ENCODE measurements at regions not wholly inside any gene's neighbourhood (a gene's known extent, or its start where the extent isn't known, plus 50 kb on each side); places are given as distances from the start of the nearest gene placed in this dataset.
"Not testable (repeated sequence)": the region's sequence is repeated elsewhere in the genome, so short reads cannot be mapped to it uniquely, and the experiment has no call there.

GRCh38 chr4:94068753-94069719 lies 138.6 kb upstream of the SMARCAD1 start:
- no peaks in the 10 kb centered on the region for H3K79me1 ChIP-seq (ENCODE audit: low read depth, low read length)
- DNase-seq (ENCODE audit: low spot score), result no peak
- H3K36me3 ChIP-seq (replicated peaks in 1 of 2; ENCODE audit: control insufficient read depth in 2 of 2, insufficient read depth in 2 of 2, low read length in 2 of 2), result no peaks in the 10 kb centered on the region
- H3K4ac ChIP-seq (ENCODE audit: low read length), result no peak overlapping the region
- no peak overlapping the region for H2AK5ac ChIP-seq (ENCODE audit: low read depth, low read length)
- H3K4me2 ChIP-seq (ENCODE audit: insufficient read depth, low read length, poor library complexity, severe bottlenecking), result no peak overlapping the region
- no peak overlapping the region for H2BK120ac ChIP-seq (ENCODE audit: low read depth, low read length)
- H4K91ac ChIP-seq (ENCODE audit: low read depth, low read length, poor library complexity), result no peak overlapping the region
- H4K8ac ChIP-seq (ENCODE audit: low read depth, low read length), result no peak overlapping the region
- no peak overlapping the region for H2BK15ac ChIP-seq (ENCODE audit: low read length)
- no peak overlapping the region for H2BK5ac ChIP-seq (ENCODE audit: low read length)
- H3K4me1 ChIP-seq (ENCODE audit: control insufficient read depth in 2 of 2, insufficient read depth in 1 of 2, low read depth in 1 of 2, low read length in 2 of 2), result peaks cover 0 to 8% of the 10 kb centered on the region in 2 donors
- no peak overlapping the region for H3K27ac ChIP-seq (replicated peaks; ENCODE audit: low read length)
- no peaks in the 10 kb centered on the region for H3K9me3 ChIP-seq (replicated peaks in 1 of 2; ENCODE audit: control insufficient read depth in 2 of 2, insufficient read depth in 1 of 2, low read depth in 1 of 2, low read length in 2 of 2)
- H3K23ac ChIP-seq (ENCODE audit: low read depth, low read length, poor library complexity), result no peak overlapping the region
- no peak overlapping the region for H3K9ac ChIP-seq (ENCODE audit: low read depth, low read length, poor library complexity)
- no peak overlapping the region for H3K14ac ChIP-seq (ENCODE audit: low read length)
- no CpG with 5 or more reads among the region's 8 CpGs for WGBS, 2 donors (ENCODE audit: extremely low coverage in 2 of 2, insufficient read length in 2 of 2, insufficient replicate concordance in 1 of 2)
- no peak overlapping the region for H3K4me3 ChIP-seq (ENCODE audit: low read length in 2 of 2)
- H3K27me3 ChIP-seq (ENCODE audit: control insufficient read depth in 3 of 3, insufficient read depth in 3 of 3, low read depth in 1 of 3, low read length in 3 of 3), result no peaks in the 10 kb centered on the region
- no peak overlapping the region for H2BK12ac ChIP-seq (ENCODE audit: low read length)
- H2AFZ ChIP-seq (ENCODE audit: low read length), result peak overlapping the region; percentile 12
- H3K18ac ChIP-seq (ENCODE audit: low read length), result no peak overlapping the region

GRCh38 chr4:94076498-94076897 lies 131.2 kb upstream of the SMARCAD1 start:
- H3K4me3 ChIP-seq (ENCODE audit: low read length in 2 of 2), result no peak overlapping the region
- no peak overlapping the region for H2BK120ac ChIP-seq (ENCODE audit: low read depth, low read length)
- no peak overlapping the region for H3K9ac ChIP-seq (ENCODE audit: low read depth, low read length, poor library complexity)
- no peak overlapping the region for H3K4ac ChIP-seq (ENCODE audit: low read length)
- no peak overlapping the region for H3K18ac ChIP-seq (ENCODE audit: low read length)
- no peak overlapping the region for H2BK12ac ChIP-seq (ENCODE audit: low read length)
- no peak overlapping the region for H3K14ac ChIP-seq (ENCODE audit: low read length)
- H3K4me2 ChIP-seq (ENCODE audit: insufficient read depth, low read length, poor library complexity, severe bottlenecking), result no peak overlapping the region
- no peaks in the 10 kb centered on the region for H3K36me3 ChIP-seq (replicated peaks in 1 of 2; ENCODE audit: control insufficient read depth in 2 of 2, insufficient read depth in 2 of 2, low read length in 2 of 2)
- no peak overlapping the region for H4K91ac ChIP-seq (ENCODE audit: low read depth, low read length, poor library complexity)
- H3K27me3 ChIP-seq (ENCODE audit: control insufficient read depth in 3 of 3, insufficient read depth in 3 of 3, low read depth in 1 of 3, low read length in 3 of 3), result no peaks in the 10 kb centered on the region
- H2BK15ac ChIP-seq (ENCODE audit: low read length), result no peak overlapping the region
- no peak overlapping the region for H2AFZ ChIP-seq (ENCODE audit: low read length)
- WGBS, 2 donors (ENCODE audit: extremely low coverage in 2 of 2, insufficient read length in 2 of 2, insufficient replicate concordance in 1 of 2), result no CpG with 5 or more reads among the region's 1 CpG
- no peak overlapping the region for H4K8ac ChIP-seq (ENCODE audit: low read depth, low read length)
- no peak overlapping the region for H2AK5ac ChIP-seq (ENCODE audit: low read depth, low read length)
- H3K79me1 ChIP-seq (ENCODE audit: low read depth, low read length), result no peaks in the 10 kb centered on the region
- no peak overlapping the region for H2BK5ac ChIP-seq (ENCODE audit: low read length)
- no peaks in the 10 kb centered on the region for H3K4me1 ChIP-seq (ENCODE audit: control insufficient read depth in 2 of 2, insufficient read depth in 1 of 2, low read depth in 1 of 2, low read length in 2 of 2)
- no peak overlapping the region for H3K27ac ChIP-seq (replicated peaks; ENCODE audit: low read length)
- H3K9me3 ChIP-seq (replicated peaks in 1 of 2; ENCODE audit: control insufficient read depth in 2 of 2, insufficient read depth in 1 of 2, low read depth in 1 of 2, low read length in 2 of 2), result peaks cover 0 to 1% of the 10 kb centered on the region in 2 donors
- no peak overlapping the region for H3K23ac ChIP-seq (ENCODE audit: low read depth, low read length, poor library complexity)
- no peak for DNase-seq (ENCODE audit: low spot score)

GRCh38 chr4:94084155-94084554 lies 123.5 kb upstream of the SMARCAD1 start:
- DNase-seq (ENCODE audit: low spot score), result no peak
- Histone ChIP-seq H3K18ac (ENCODE audit: low read length) (no peak overlapping the region), H4K8ac (ENCODE audit: low read depth, low read length) (no peak overlapping the region), H3K4ac (ENCODE audit: low read length) (no peak overlapping the region), H2BK12ac (ENCODE audit: low read length) (no peak overlapping the region), H3K36me3 (replicated peaks in 1 of 2; ENCODE audit: control insufficient read depth in 2 of 2, insufficient read depth in 2 of 2, low read length in 2 of 2) (no peaks in the 10 kb centered on the region), H3K14ac (ENCODE audit: low read length) (no peak overlapping the region), H2AFZ (ENCODE audit: low read length) (no peak overlapping the region), H2BK15ac (ENCODE audit: low read length) (no peak overlapping the region), H3K27me3 (ENCODE audit: control insufficient read depth in 3 of 3, insufficient read depth in 3 of 3, low read depth in 1 of 3, low read length in 3 of 3) (no peaks in the 10 kb centered on the region), H4K91ac (ENCODE audit: low read depth, low read length, poor library complexity) (no peak overlapping the region), H3K4me2 (ENCODE audit: insufficient read depth, low read length, poor library complexity, severe bottlenecking) (no peak overlapping the region), H2BK5ac (ENCODE audit: low read length) (no peak overlapping the region), H2AK5ac (ENCODE audit: low read depth, low read length) (no peak overlapping the region), H3K9ac (ENCODE audit: low read depth, low read length, poor library complexity) (no peak overlapping the region), H2BK120ac (ENCODE audit: low read depth, low read length) (no peak overlapping the region), H3K27ac (replicated peaks; ENCODE audit: low read length) (no peak overlapping the region), H3K79me1 (ENCODE audit: low read depth, low read length) (no peaks in the 10 kb centered on the region), H3K4me1 (ENCODE audit: control insufficient read depth in 2 of 2, insufficient read depth in 1 of 2, low read depth in 1 of 2, low read length in 2 of 2) (no peaks in the 10 kb centered on the region), H3K4me3 (ENCODE audit: low read length in 2 of 2) (no peak overlapping the region), H3K9me3 (replicated peaks in 1 of 2; ENCODE audit: control insufficient read depth in 2 of 2, insufficient read depth in 1 of 2, low read depth in 1 of 2, low read length in 2 of 2) (peaks cover 0 to 1% of the 10 kb centered on the region in 2 donors), H3K23ac (ENCODE audit: low read depth, low read length, poor library complexity) (no peak overlapping the region)
- WGBS, 2 donors (ENCODE audit: extremely low coverage in 2 of 2, insufficient read length in 2 of 2, insufficient replicate concordance in 1 of 2), result no CpG with 5 or more reads among the region's 3 CpGs

- not testable (repeated sequence) for H2BK15ac ChIP-seq (ENCODE audit: low read length); H3K36me3 ChIP-seq (replicated peaks in 1 of 2; ENCODE audit: control insufficient read depth in 2 of 2, insufficient read depth in 2 of 2, low read length in 2 of 2); H2AK5ac ChIP-seq (ENCODE audit: low read depth, low read length); DNase-seq (ENCODE audit: low spot score); H3K9me3 ChIP-seq (replicated peaks in 1 of 2; ENCODE audit: control insufficient read depth in 2 of 2, insufficient read depth in 1 of 2, low read depth in 1 of 2, low read length in 2 of 2); H3K4me3 ChIP-seq (ENCODE audit: low read length in 2 of 2); H4K91ac ChIP-seq (ENCODE audit: low read depth, low read length, poor library complexity); H2BK5ac ChIP-seq (ENCODE audit: low read length); H3K79me1 ChIP-seq (ENCODE audit: low read depth, low read length); H3K23ac ChIP-seq (ENCODE audit: low read depth, low read length, poor library complexity); H3K4ac ChIP-seq (ENCODE audit: low read length); H2AFZ ChIP-seq (ENCODE audit: low read length); H4K8ac ChIP-seq (ENCODE audit: low read depth, low read length); H2BK12ac ChIP-seq (ENCODE audit: low read length); H3K4me2 ChIP-seq (ENCODE audit: insufficient read depth, low read length, poor library complexity, severe bottlenecking); H3K27me3 ChIP-seq (ENCODE audit: control insufficient read depth in 3 of 3, insufficient read depth in 3 of 3, low read depth in 1 of 3, low read length in 3 of 3); H3K9ac ChIP-seq (ENCODE audit: low read depth, low read length, poor library complexity); H3K27ac ChIP-seq (replicated peaks; ENCODE audit: low read length); H2BK120ac ChIP-seq (ENCODE audit: low read depth, low read length); H3K14ac ChIP-seq (ENCODE audit: low read length); H3K4me1 ChIP-seq (ENCODE audit: control insufficient read depth in 2 of 2, insufficient read depth in 1 of 2, low read depth in 1 of 2, low read length in 2 of 2); H3K18ac ChIP-seq (ENCODE audit: low read length)
- WGBS, 2 donors (ENCODE audit: extremely low coverage in 2 of 2, insufficient read length in 2 of 2, insufficient replicate concordance in 1 of 2), result no CpG with 5 or more reads among the region's 8 CpGs
Measured at GRCh38 chr4:94099141-94099540, 108.5 kb upstream of the SMARCAD1 start.

Data from neuronal stem cell (in vitro differentiated cells).